Tibial nerve (tissue), 4 donors: ENCODE measurements at regions not wholly inside any gene's neighbourhood (a gene's known extent, or its start where the extent isn't known, plus 50 kb on each side); places are given as distances from the start of the nearest gene placed in this dataset.

Source experiments
- DNase-seq, 2 donors: peaks; one replicate each; pipeline ENCODE4 v3.0.0-alpha.2; 2019; ENCODE audit warnings: low spot score in 2 of 2
- H3K27ac ChIP-seq, 4 donors: fragments of 200-600 bp; sonication (generic) in 3 of 4; one replicate each; pipeline ENCODE4 v1.5.1; 2017 to 2019; ENCODE audit warnings: mild to moderate bottlenecking in 1 of 4
- H3K27me3 ChIP-seq, 2 donors: fragments of 200-600 bp; sonication (generic) in 1 of 2; one replicate each; pipeline versions ENCODE4 v1.5.1 to v1.6.0; 2017 to 2019
- H3K36me3 ChIP-seq, 3 donors: fragments of 200-600 bp; sonication (generic); one replicate each; pipeline ENCODE4 v1.5.1; 2018 to 2019
- H3K4me1 ChIP-seq, 4 donors: fragments of 200-600 bp; sonication (generic) in 3 of 4; one replicate each; pipeline ENCODE4 v1.5.1; 2017 to 2019
- H3K4me3 ChIP-seq, 4 donors: fragments of 200-600 bp; sonication (generic) in 3 of 4; one replicate each; pipeline ENCODE4 v1.5.1; 2017 to 2019; ENCODE audit warnings: mild to moderate bottlenecking in 1 of 4, moderate library complexity in 1 of 4
- H3K9me3 ChIP-seq, 4 donors: fragments of 200-600 bp; sonication (generic) in 3 of 4; one replicate each; pipeline ENCODE4 v1.5.1; 2017 to 2019
- EP300 ChIP-seq, 2 donors: sonication (generic); formaldehyde crosslinking; IDR thresholded peaks; one replicate each; pipeline ENCODE4 v1.6.1; 2017; ENCODE audit warnings: antibody characterized with exemption in 2 of 2, mild to moderate bottlenecking in 1 of 2
- POLR2A ChIP-seq, 2 donors: fragments of 450-650 bp; IDR thresholded peaks; one replicate each; pipeline ENCODE4 v1.6.1; 2017; ENCODE audit warnings: antibody characterized with exemption in 2 of 2, mild to moderate bottlenecking in 2 of 2, moderate library complexity in 2 of 2
- WGBS, 2 donors: methylation state at CpG; one replicate each; pipeline ENCODE4 v1.1.5; 2018; 5-methylcytosine and 5-hydroxymethylcytosine counted together
- TF ChIP-seq, protein P1 (sequence below), 5 experiments: fragments of 200-600 bp in 3 of 5; fragments of 450-650 bp in 2 of 5; sonication (generic) in 3 of 5; IDR thresholded peaks; one replicate each; pipeline ENCODE4 v1.5.1; 2016 to 2019; ENCODE audit warnings: antibody characterized with exemption in 5 of 5, mild to moderate bottlenecking in 3 of 5, moderate library complexity in 2 of 5

DNA sequence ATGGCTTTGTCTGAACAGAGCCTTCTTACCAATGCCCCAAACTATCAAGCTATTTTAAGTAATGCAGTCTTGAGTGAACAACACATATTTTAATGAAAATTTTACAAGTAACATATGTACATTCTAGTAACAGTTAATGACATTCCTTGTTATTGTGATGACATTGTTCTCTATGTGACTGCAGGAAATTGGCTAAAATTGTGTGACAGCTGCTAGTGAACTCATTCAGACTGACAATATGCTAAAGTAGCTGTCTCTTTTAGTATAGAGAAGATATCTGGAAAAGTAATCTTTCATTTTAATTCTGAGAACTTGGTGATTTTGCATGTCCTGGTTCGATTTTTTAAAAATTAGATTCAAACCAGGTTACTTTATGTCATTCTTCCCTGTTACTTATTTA, 259.8 kb upstream of the MAGI2 start:
- no peak for DNase-seq
- Histone ChIP-seq H3K9me3 (no peaks in the 10 kb centered on the region), H3K36me3 (no peaks in the 10 kb centered on the region), H3K27me3 (no peaks in the 10 kb centered on the region), H3K27ac (no peak overlapping the region), H3K4me1 (no peaks in the 10 kb centered on the region), H3K4me3 (no peak overlapping the region)
- WGBS, 2 donors = 62 to 64% methylated on average over 1 of the region's 1 CpG
- TF ChIP-seq, protein P1, sequence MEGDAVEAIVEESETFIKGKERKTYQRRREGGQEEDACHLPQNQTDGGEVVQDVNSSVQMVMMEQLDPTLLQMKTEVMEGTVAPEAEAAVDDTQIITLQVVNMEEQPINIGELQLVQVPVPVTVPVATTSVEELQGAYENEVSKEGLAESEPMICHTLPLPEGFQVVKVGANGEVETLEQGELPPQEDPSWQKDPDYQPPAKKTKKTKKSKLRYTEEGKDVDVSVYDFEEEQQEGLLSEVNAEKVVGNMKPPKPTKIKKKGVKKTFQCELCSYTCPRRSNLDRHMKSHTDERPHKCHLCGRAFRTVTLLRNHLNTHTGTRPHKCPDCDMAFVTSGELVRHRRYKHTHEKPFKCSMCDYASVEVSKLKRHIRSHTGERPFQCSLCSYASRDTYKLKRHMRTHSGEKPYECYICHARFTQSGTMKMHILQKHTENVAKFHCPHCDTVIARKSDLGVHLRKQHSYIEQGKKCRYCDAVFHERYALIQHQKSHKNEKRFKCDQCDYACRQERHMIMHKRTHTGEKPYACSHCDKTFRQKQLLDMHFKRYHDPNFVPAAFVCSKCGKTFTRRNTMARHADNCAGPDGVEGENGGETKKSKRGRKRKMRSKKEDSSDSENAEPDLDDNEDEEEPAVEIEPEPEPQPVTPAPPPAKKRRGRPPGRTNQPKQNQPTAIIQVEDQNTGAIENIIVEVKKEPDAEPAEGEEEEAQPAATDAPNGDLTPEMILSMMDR (IDR thresholded peaks at IDR 0.05) = no peak
- TF ChIP-seq POLR2A (IDR thresholded peaks at IDR 0.05) = no peak
- no peak for TF ChIP-seq EP300 (IDR thresholded peaks at IDR 0.05)

DNA sequence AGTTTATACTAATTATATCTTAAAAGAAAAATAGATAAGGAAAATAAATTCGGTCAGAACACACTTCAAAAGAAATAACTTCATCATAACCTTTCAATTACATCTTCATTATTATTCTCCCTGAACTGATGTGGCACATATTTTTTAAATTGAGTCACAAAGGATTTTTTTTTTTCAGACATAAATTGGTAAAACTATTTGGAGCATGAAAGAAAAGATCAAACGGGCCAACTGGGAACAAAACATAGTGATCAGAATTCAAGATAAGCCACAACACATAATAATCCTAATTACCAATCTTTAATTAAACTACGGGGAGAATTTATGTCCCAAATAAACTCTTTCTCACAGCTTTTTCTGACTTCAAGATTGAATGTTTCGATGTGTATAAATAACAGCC, 258.2 kb upstream of the MAGI2 start:
- Histone ChIP-seq H3K4me1 (no peaks in the 10 kb centered on the region), H3K27ac (no peak overlapping the region), H3K9me3 (no peaks in the 10 kb centered on the region), H3K36me3 (no peaks in the 10 kb centered on the region), H3K27me3 (no peaks in the 10 kb centered on the region), H3K4me3 (no peak overlapping the region)
- WGBS, 2 donors = 53 to 58% methylated on average over 4 of the region's 4 CpGs
- TF ChIP-seq POLR2A (IDR thresholded peaks at IDR 0.05) (no peak), EP300 (IDR thresholded peaks at IDR 0.05) (no peak)
- TF ChIP-seq, protein P1 (IDR thresholded peaks at IDR 0.05) = no peak
- no peak for DNase-seq

DNA sequence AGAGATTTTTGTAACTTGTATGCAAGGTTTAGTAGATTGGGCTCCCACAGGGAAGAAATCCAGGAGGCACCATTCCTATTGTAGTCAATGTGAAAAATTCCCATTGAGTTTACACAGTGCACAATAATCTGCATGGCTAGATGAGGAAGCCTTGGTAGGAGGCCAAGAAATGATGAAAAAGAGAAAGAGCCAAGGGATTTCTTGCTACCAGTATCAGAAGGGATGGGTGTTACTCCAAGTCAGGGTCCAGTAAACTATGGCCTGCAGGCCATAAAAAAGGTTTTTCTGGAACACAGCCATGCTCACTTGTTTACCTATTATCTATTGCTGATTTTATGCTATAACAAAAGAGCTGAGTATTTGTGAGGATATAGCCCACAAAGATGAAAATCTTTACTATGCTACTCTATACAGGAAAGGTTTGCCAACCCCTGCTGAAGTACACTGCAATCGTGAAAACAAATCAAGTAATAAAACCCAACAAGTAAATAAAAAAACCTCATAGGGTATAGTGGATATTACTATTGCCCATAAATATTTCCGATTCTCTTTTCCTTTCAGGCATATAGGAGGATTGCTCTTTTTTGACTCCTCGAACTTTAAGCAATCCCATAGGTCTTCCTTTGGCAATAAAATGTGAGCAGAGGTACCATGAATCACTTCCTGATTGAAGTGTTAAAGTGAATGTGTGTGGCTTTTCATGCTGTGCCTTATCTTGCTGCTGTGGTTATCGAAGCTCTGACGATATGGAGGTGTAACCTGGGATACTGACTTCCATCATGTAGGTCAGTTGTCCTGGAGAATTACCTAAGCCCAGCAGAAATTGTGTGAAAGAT, 256.3 kb upstream of the MAGI2 start:
- Histone ChIP-seq H3K9me3 (no peaks in the 10 kb centered on the region), H3K4me1 (no peaks in the 10 kb centered on the region), H3K4me3 (no peak overlapping the region), H3K27me3 (no peaks in the 10 kb centered on the region), H3K36me3 (no peaks in the 10 kb centered on the region), H3K27ac (no peak overlapping the region)
- no peak for DNase-seq
- WGBS, 2 donors = 49 to 61% methylated on average over 5 of the region's 5 CpGs
- TF ChIP-seq EP300 (IDR thresholded peaks at IDR 0.05) = no peak
- TF ChIP-seq POLR2A (IDR thresholded peaks at IDR 0.05) = no peak
- TF ChIP-seq, protein P1 (IDR thresholded peaks at IDR 0.05) = no peak

DNA sequence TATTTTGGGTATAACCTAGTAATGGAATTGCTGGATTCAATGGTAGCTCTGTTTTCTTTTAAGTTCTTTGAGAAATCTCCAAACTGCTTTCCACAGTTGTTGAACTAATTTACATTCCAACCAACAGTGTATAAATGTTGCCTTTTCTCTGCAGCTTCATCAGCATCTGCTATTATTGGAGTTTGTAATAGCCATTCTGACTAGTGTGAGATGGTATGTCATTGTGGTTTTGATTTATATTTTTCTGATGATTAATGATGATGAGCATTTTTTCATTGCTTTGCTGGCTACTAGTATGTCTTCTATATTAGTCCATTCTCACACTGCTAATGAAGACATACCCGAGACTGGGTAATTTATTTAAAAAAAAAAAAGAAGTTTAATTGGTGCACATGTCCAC, 248.6 kb upstream of the MAGI2 start:
- Histone ChIP-seq H3K27me3 (no peaks in the 10 kb centered on the region), H3K4me1 (no peaks in the 10 kb centered on the region), H3K27ac (no peak overlapping the region), H3K36me3 (no peaks in the 10 kb centered on the region), H3K4me3 (no peak overlapping the region), H3K9me3 (peaks cover 0 to 4% (median 0%) of the 10 kb centered on the region in 4 donors)
- DNase-seq = no peak
- 97 to 98% methylated on average over 1 of the region's 1 CpG for WGBS, 2 donors
- TF ChIP-seq POLR2A (IDR thresholded peaks at IDR 0.05) = no peak
- TF ChIP-seq, protein P1 (IDR thresholded peaks at IDR 0.05) = no peak
- no peak for TF ChIP-seq EP300 (IDR thresholded peaks at IDR 0.05)

DNA sequence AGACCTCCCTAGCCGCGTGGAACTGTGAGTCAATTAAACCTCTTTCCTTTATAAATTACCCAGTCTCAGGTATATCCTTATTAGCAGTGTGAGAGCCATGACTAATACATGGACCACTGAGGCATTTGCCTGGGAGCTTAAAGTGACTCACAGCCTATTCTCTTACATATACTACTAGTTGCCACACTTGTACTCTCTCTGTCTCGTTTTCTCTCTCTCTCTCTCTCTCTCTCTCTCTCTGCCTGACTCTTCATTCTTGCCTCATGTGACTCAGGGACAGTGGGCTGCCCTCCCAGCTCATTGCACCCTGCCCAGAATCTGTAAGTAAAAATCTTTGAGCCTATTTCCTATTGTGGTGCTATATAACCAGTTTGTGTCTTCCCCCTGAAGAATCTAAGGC, 238.5 kb upstream of the MAGI2 start:
- H3K9me3 ChIP-seq = no peaks in the 10 kb centered on the region
- 86 to 89% methylated on average over 3 of the region's 3 CpGs for WGBS, 2 donors

More for the DNA sequence above, 238.5 kb upstream of the MAGI2 start:
- H3K27me3 ChIP-seq = no peaks in the 10 kb centered on the region
- no peak for DNase-seq
- no peak overlapping the region for H3K4me3 ChIP-seq
- H3K27ac ChIP-seq = no peak overlapping the region
- TF ChIP-seq, protein P1 (IDR thresholded peaks at IDR 0.05) = no peak
- TF ChIP-seq EP300 (IDR thresholded peaks at IDR 0.05) = no peak
- no peak for TF ChIP-seq POLR2A (IDR thresholded peaks at IDR 0.05)
- no peaks in the 10 kb centered on the region for H3K4me1 ChIP-seq
- no peaks in the 10 kb centered on the region for H3K36me3 ChIP-seq
